ENCODE measurements at regions not wholly inside any gene's neighbourhood (a gene's known extent, or its start where the extent isn't known, plus 50 kb on each side); places are given as distances from the start of the nearest gene placed in this dataset.
A peak's percentile ranks its signal among the peaks of the same experiment; 100 is the strongest.

GRCh38 chr3:115500795-115501194 is 122.5 kb upstream of the GAP43 start:
- Histone ChIP-seq H3K9ac (ENCODE audit: low read depth in 1 of 2, low read length in 2 of 2) (no peak overlapping the region), H3K36me3 (ENCODE audit: control insufficient read depth in 2 of 2, insufficient read depth in 2 of 2, low read length in 2 of 2) (no peaks in the 10 kb centered on the region), H3K27ac (ENCODE audit: low read depth in 2 of 2, low read length in 2 of 2) (no peak overlapping the region), H3K9me3 (ENCODE audit: control insufficient read depth in 2 of 2, low read length in 2 of 2) (no peaks in the 10 kb centered on the region), H3K4me3 (ENCODE audit: low read length in 2 of 2) (no peak overlapping the region), H3K27me3 (ENCODE audit: control insufficient read depth in 2 of 2, insufficient read depth in 2 of 2, low read length in 2 of 2) (no peaks in the 10 kb centered on the region), H3K4me1 (ENCODE audit: control insufficient read depth in 2 of 2, insufficient read depth in 2 of 2, low read length in 2 of 2) (no peaks in the 10 kb centered on the region)

GRCh38 chr3:115502128-115502527 is 121.2 kb upstream of the GAP43 start:
- no peak overlapping the region for H3K4me3 ChIP-seq (ENCODE audit: low read length in 2 of 2)
- H3K27me3 ChIP-seq (ENCODE audit: control insufficient read depth in 2 of 2, insufficient read depth in 2 of 2, low read length in 2 of 2) = no peaks in the 10 kb centered on the region
- H3K27ac ChIP-seq (ENCODE audit: low read depth in 2 of 2, low read length in 2 of 2) = no peak overlapping the region
- H3K9ac ChIP-seq (ENCODE audit: low read depth in 1 of 2, low read length in 2 of 2) = no peak overlapping the region
- H3K9me3 ChIP-seq (ENCODE audit: control insufficient read depth in 2 of 2, low read length in 2 of 2) = no peaks in the 10 kb centered on the region
- H3K4me1 ChIP-seq (ENCODE audit: control insufficient read depth in 2 of 2, insufficient read depth in 2 of 2, low read length in 2 of 2) = no peaks in the 10 kb centered on the region
- no peaks in the 10 kb centered on the region for H3K36me3 ChIP-seq (ENCODE audit: control insufficient read depth in 2 of 2, insufficient read depth in 2 of 2, low read length in 2 of 2)

DNA sequence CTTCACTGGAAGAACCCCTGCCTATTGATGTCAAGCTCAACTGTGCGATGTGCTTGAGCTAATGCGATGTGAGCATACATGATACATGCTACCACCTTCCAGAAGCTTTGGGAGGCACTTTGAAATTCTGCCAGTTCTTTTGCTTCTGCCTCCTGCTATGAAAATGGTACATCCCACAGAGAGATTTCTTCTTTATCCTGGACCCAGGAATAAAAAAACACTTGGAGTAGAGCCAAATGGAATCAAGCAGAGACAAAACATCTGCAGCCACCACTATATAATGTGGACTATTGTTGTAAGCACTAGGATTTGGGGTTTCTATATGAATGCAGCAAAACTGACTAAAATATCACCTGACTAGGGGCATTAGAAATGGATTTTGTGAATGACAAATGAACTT is 119.9 kb upstream of the GAP43 start:
- H3K9me3 ChIP-seq (ENCODE audit: control insufficient read depth in 2 of 2, low read length in 2 of 2) = no peaks in the 10 kb centered on the region
- no peak overlapping the region for H3K9ac ChIP-seq (ENCODE audit: low read depth in 1 of 2, low read length in 2 of 2)
- no peaks in the 10 kb centered on the region for H3K4me1 ChIP-seq (ENCODE audit: control insufficient read depth in 2 of 2, insufficient read depth in 2 of 2, low read length in 2 of 2)
- H3K27me3 ChIP-seq (ENCODE audit: control insufficient read depth in 2 of 2, insufficient read depth in 2 of 2, low read length in 2 of 2) = no peaks in the 10 kb centered on the region
- H3K36me3 ChIP-seq (ENCODE audit: control insufficient read depth in 2 of 2, insufficient read depth in 2 of 2, low read length in 2 of 2) = no peaks in the 10 kb centered on the region
- H3K27ac ChIP-seq (ENCODE audit: low read depth in 2 of 2, low read length in 2 of 2) = no peak overlapping the region
- H3K4me3 ChIP-seq (ENCODE audit: low read length in 2 of 2) = no peak overlapping the region

DNA sequence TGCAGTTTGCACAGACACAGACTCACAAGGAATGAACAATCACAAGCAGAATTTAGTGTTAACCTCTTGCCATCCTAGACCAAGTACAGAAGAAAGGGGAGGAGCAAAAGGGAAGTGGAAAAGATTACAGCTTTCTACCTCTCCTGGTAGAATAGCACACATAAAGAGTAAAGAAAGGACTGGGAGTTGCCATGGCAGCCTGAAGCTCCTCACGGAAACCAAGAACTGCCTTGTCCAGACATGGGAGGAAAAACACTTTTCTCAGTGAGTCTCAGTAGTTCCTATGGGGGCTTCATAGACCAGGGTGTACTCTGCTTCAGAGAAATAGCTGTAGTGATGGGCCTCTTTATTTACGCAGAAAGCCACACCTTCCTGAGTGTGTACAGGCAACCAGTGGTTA is 114.7 kb upstream of the GAP43 start:
- Histone ChIP-seq H3K9ac (ENCODE audit: low read depth in 1 of 2, low read length in 2 of 2) (no peak overlapping the region), H3K9me3 (ENCODE audit: control insufficient read depth in 2 of 2, low read length in 2 of 2) (no peaks in the 10 kb centered on the region), H3K36me3 (ENCODE audit: control insufficient read depth in 2 of 2, insufficient read depth in 2 of 2, low read length in 2 of 2) (no peaks in the 10 kb centered on the region), H3K27me3 (ENCODE audit: control insufficient read depth in 2 of 2, insufficient read depth in 2 of 2, low read length in 2 of 2) (peaks cover 2 to 3% of the 10 kb centered on the region in 2 donors), H3K27ac (ENCODE audit: low read depth in 2 of 2, low read length in 2 of 2) (no peak overlapping the region), H3K4me3 (ENCODE audit: low read length in 2 of 2) (no peak overlapping the region), H3K4me1 (ENCODE audit: control insufficient read depth in 2 of 2, insufficient read depth in 2 of 2, low read length in 2 of 2) (no peaks in the 10 kb centered on the region)

DNA sequence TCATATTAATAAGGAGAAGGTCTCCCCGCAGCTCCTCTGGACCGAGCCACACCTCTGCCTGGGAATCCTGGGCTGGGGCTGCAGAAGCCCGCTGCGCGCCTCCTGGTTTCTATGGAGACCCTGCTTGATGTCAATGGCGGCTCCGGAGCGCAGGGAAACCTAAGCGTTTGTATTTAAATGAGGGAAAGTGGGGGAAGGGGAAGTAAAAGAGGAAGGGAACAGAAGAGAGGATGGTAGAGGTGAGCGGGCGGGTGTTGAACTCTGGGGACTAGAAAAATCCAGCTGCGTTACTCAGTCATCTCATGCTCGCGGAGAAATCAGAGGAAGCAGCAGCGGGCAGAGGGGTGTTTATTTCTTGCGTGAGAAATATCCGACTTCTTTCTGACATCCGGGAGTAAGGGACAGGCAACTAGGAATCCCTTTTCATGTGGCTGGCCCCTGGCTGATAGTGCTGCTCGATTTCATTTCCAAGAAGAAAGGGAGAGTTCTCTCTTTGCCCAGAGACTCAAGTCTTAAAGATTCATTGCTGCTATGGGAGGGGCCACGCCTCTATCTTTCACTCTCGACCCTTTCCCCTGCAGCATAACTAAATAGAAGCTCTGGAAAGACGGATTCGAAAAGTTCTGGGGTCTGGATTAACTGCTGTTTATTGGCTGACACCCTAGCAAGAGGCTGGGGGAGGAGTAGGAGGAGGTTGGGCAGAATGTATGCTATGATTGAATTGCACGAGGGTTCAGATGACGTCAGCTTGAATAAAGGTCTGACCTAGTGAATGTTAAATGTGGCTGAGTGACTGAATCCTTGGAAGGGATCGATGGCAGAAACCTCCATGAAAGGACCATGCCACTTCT is 110.5 kb upstream of the GAP43 start:
- Histone ChIP-seq H3K4me1 (ENCODE audit: control insufficient read depth in 2 of 2, insufficient read depth in 2 of 2, low read length in 2 of 2) (no peaks in the 10 kb centered on the region), H3K9me3 (ENCODE audit: control insufficient read depth in 2 of 2, low read length in 2 of 2) (no peaks in the 10 kb centered on the region), H3K9ac (ENCODE audit: low read depth in 1 of 2, low read length in 2 of 2) (peak overlapping the region in 1 of 2 donors; percentile 23), H3K36me3 (ENCODE audit: control insufficient read depth in 2 of 2, insufficient read depth in 2 of 2, low read length in 2 of 2) (no peaks in the 10 kb centered on the region), H3K27me3 (ENCODE audit: control insufficient read depth in 2 of 2, insufficient read depth in 2 of 2, low read length in 2 of 2) (peaks cover 2 to 3% of the 10 kb centered on the region in 2 donors), H3K27ac (ENCODE audit: low read depth in 2 of 2, low read length in 2 of 2) (no peak overlapping the region), H3K4me3 (ENCODE audit: low read length in 2 of 2) (peak overlapping the region; percentile 45 to 65)

DNA sequence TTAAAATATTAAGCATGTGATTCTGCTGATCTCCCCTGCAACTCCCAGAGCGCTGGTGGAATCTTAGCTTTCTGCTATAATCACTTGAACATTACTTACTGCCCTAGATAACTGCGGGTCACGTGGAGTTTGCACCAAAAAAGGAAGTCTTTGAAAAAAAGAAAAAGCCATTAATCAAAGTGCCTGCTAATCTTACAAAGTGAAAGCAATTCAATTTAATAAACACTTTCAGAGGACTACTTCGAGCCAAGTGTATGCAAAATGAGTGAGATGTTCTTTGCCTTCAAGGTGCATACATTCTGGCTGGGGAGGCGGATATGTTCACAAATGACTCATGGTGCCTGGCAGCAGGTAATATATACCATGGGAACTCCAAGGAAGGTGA is 109.9 kb upstream of the GAP43 start:
- peaks cover 2 to 3% of the 10 kb centered on the region in 2 donors for H3K27me3 ChIP-seq (ENCODE audit: control insufficient read depth in 2 of 2, insufficient read depth in 2 of 2, low read length in 2 of 2)
- no peak overlapping the region for H3K9ac ChIP-seq (ENCODE audit: low read depth in 1 of 2, low read length in 2 of 2)
- H3K4me3 ChIP-seq (ENCODE audit: low read length in 2 of 2) = peak overlapping the region; percentile 45 to 65
- no peak overlapping the region for H3K27ac ChIP-seq (ENCODE audit: low read depth in 2 of 2, low read length in 2 of 2)
- no peaks in the 10 kb centered on the region for H3K9me3 ChIP-seq (ENCODE audit: control insufficient read depth in 2 of 2, low read length in 2 of 2)
- H3K4me1 ChIP-seq (ENCODE audit: control insufficient read depth in 2 of 2, insufficient read depth in 2 of 2, low read length in 2 of 2) = no peaks in the 10 kb centered on the region
- H3K36me3 ChIP-seq (ENCODE audit: control insufficient read depth in 2 of 2, insufficient read depth in 2 of 2, low read length in 2 of 2) = no peaks in the 10 kb centered on the region

DNA sequence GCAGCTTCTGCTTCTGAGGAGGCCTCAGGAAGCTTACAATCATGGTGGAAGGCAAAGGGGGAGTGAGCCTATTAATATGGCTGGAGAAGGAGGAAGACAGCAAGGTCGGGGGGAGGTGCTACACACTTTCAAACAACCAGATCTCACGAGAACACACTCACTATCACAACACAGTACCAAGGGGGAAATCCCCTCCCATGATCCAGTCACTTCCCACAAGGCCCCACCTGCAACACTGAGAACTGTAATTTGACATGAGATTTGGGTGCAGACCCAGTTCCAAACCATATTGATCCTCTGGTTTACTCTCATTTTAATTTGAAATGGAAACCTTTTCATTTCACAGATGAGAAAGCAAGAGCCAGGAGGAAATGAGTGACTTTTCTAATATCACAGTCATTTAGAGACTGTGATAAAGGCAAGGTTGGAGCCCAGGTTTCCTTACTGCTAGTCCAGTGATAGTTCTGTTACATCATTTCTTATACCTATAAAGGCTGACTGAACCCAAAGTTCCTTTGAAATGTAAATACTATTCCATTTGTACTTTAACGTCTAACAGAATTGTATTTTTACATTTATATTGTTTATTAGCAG is 105.8 kb upstream of the GAP43 start:
- Histone ChIP-seq H3K4me3 (ENCODE audit: low read length in 2 of 2) (no peak overlapping the region), H3K9ac (ENCODE audit: low read depth in 1 of 2, low read length in 2 of 2) (no peak overlapping the region), H3K9me3 (ENCODE audit: control insufficient read depth in 2 of 2, low read length in 2 of 2) (no peaks in the 10 kb centered on the region), H3K4me1 (ENCODE audit: control insufficient read depth in 2 of 2, insufficient read depth in 2 of 2, low read length in 2 of 2) (no peaks in the 10 kb centered on the region), H3K36me3 (ENCODE audit: control insufficient read depth in 2 of 2, insufficient read depth in 2 of 2, low read length in 2 of 2) (no peaks in the 10 kb centered on the region), H3K27ac (ENCODE audit: low read depth in 2 of 2, low read length in 2 of 2) (no peak overlapping the region), H3K27me3 (ENCODE audit: control insufficient read depth in 2 of 2, insufficient read depth in 2 of 2, low read length in 2 of 2) (peaks cover 0 to 2% of the 10 kb centered on the region in 2 donors)

- Histone ChIP-seq H3K4me1 (ENCODE audit: control insufficient read depth in 2 of 2, insufficient read depth in 2 of 2, low read length in 2 of 2) (no peaks in the 10 kb centered on the region), H3K9me3 (ENCODE audit: control insufficient read depth in 2 of 2, low read length in 2 of 2) (no peaks in the 10 kb centered on the region), H3K4me3 (ENCODE audit: low read length in 2 of 2) (no peak overlapping the region), H3K27ac (ENCODE audit: low read depth in 2 of 2, low read length in 2 of 2) (no peak overlapping the region), H3K36me3 (ENCODE audit: control insufficient read depth in 2 of 2, insufficient read depth in 2 of 2, low read length in 2 of 2) (no peaks in the 10 kb centered on the region), H3K9ac (ENCODE audit: low read depth in 1 of 2, low read length in 2 of 2) (no peak overlapping the region), H3K27me3 (ENCODE audit: control insufficient read depth in 2 of 2, insufficient read depth in 2 of 2, low read length in 2 of 2) (no peaks in the 10 kb centered on the region)
Observed at GRCh38 chr3:115518100-115518852, 105.0 kb upstream of the GAP43 start.

- Histone ChIP-seq H3K4me3 (ENCODE audit: low read length in 2 of 2) (no peak overlapping the region), H3K27ac (ENCODE audit: low read depth in 2 of 2, low read length in 2 of 2) (no peak overlapping the region), H3K27me3 (ENCODE audit: control insufficient read depth in 2 of 2, insufficient read depth in 2 of 2, low read length in 2 of 2) (no peaks in the 10 kb centered on the region), H3K4me1 (ENCODE audit: control insufficient read depth in 2 of 2, insufficient read depth in 2 of 2, low read length in 2 of 2) (no peaks in the 10 kb centered on the region), H3K36me3 (ENCODE audit: control insufficient read depth in 2 of 2, insufficient read depth in 2 of 2, low read length in 2 of 2) (no peaks in the 10 kb centered on the region), H3K9ac (ENCODE audit: low read depth in 1 of 2, low read length in 2 of 2) (no peak overlapping the region), H3K9me3 (ENCODE audit: control insufficient read depth in 2 of 2, low read length in 2 of 2) (no peaks in the 10 kb centered on the region)
Observed at GRCh38 chr3:115520241-115520640, 103.1 kb upstream of the GAP43 start.

DNA sequence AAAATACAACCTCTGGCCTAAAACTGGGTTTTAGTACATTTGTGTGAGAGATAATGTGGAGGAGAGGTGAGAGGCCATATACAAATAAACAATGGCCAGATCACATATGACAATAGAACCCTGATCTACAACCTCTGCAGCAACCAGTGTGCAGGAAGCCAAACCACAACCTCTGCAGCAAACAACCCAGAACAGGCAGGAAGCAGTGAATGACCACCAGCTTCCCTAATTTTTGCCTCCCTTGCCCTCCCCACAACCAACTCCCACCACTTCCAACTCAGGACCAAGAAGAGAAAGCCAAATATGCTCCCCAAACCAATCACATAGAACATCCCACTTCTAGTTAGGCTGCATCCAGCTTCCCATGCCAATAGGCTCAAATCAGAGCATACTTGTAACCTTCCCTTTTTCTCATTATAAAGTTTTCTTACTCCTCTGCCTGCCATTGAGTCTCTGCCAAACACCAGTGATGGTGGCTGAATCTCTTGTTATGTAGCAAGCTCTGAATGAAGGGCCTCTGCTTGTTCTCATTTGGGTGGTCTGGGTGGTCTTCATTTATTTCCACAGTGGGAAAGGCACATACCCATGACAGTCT is 102.6 kb upstream of the GAP43 start:
- no peak overlapping the region for H3K4me3 ChIP-seq (ENCODE audit: low read length in 2 of 2)
- no peaks in the 10 kb centered on the region for H3K27me3 ChIP-seq (ENCODE audit: control insufficient read depth in 2 of 2, insufficient read depth in 2 of 2, low read length in 2 of 2)
- H3K36me3 ChIP-seq (ENCODE audit: control insufficient read depth in 2 of 2, insufficient read depth in 2 of 2, low read length in 2 of 2) = no peaks in the 10 kb centered on the region
- no peaks in the 10 kb centered on the region for H3K9me3 ChIP-seq (ENCODE audit: control insufficient read depth in 2 of 2, low read length in 2 of 2)
- H3K4me1 ChIP-seq (ENCODE audit: control insufficient read depth in 2 of 2, insufficient read depth in 2 of 2, low read length in 2 of 2) = no peaks in the 10 kb centered on the region
- no peak overlapping the region for H3K27ac ChIP-seq (ENCODE audit: low read depth in 2 of 2, low read length in 2 of 2)
- H3K9ac ChIP-seq (ENCODE audit: low read depth in 1 of 2, low read length in 2 of 2) = no peak overlapping the region
